ENCODE measurements at regions not wholly inside any gene's neighbourhood (a gene's known extent, or its start where the extent isn't known, plus 50 kb on each side); places are given as distances from the start of the nearest gene placed in this dataset.

DNA sequence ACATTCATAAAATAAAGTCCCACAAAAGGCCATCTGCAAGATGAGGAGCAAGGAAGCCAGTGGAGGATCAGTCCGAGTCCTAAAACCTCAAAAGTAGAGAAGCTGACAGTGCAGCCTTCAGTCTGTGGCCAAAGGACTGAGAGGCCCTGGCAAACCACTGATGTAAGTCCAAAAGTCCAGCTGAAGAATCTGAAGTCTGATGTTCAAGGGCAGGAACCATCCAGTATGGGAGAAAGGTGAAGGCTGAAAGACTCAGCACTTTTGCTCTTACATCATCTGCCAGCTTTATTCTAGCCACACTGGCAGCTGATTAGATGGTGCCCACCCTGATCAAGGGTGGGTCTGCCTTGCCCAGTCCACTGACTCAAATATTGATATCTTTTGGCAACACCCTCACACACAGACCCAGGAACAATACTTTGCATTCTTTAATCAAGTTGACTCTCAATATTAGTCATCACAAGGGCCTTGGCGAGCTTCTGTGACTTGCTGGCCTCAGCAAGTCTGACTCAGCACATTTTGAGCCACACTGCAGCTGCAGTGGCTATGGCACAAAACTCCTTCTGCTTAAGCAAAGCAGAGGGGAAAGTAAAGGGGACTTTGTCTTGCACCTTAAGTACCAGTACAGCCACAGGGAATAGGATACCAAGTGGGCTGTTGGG lies 1370.3 kb upstream of the CITED2 start:
- TF ChIP-seq EZH2 (IDR thresholded peaks at IDR 0.05; ENCODE audit: insufficient read depth, poor library complexity, severe bottlenecking): no peak
- no peak for TF ChIP-seq EZH2phosphoT487 (IDR thresholded peaks at IDR 0.05; ENCODE audit: insufficient read depth, low read depth)

All from GM23248 (cell line).